DOHH2 (cell line): ENCODE measurements at regions not wholly inside any gene's neighbourhood (a gene's known extent, or its start where the extent isn't known, plus 50 kb on each side); places are given as distances from the start of the nearest gene placed in this dataset.

Source experiments
- CTCF ChIP-seq: fragments of 200-600 bp; sonication (generic); IDR thresholded peaks from one replicate; pipeline ENCODE4 v1.5.1; 2014; ENCODE audit warnings: antibody characterized with exemption, mild to moderate bottlenecking, low read depth, low read length; ENCODE audit not compliant: poor library complexity, severe bottlenecking
- EZH2phosphoT487 ChIP-seq: fragments of 200-600 bp; sonication (generic); IDR thresholded peaks from 2 replicates; pipeline ENCODE4 v1.6.1; 2017; ENCODE audit warnings: borderline replicate concordance, mild to moderate bottlenecking, antibody characterized with exemption, low read length, moderate library complexity, mixed read lengths

GRCh38 chr21:43316156-43316845 is 110.6 kb downstream of the SIK1 start:
- no peak for TF ChIP-seq CTCF
- TF ChIP-seq EZH2phosphoT487 = no peak
